Neural crest cell (in vitro differentiated cells): ENCODE measurements at regions not wholly inside any gene's neighbourhood (a gene's known extent, or its start where the extent isn't known, plus 50 kb on each side); places are given as distances from the start of the nearest gene placed in this dataset.

Experiments
- DNase-seq: peaks from one replicate; pipeline ENCODE4 v3.0.0; 2021; ENCODE audit warnings: low read depth, mixed read lengths, low spot score
- H3K27ac Mint-ChIP-seq: one replicate; pipeline ENCODE4 v1.8.0; 2021; ENCODE audit warnings: mild to moderate bottlenecking, mixed read lengths; ENCODE audit not compliant: unreplicated experiment
- H3K27me3 Mint-ChIP-seq: 2 replicates; pipeline ENCODE4 v1.8.0; 2021; ENCODE audit warnings: low read depth, mild to moderate bottlenecking, mixed read lengths
- H3K36me3 Mint-ChIP-seq: 2 replicates; pipeline ENCODE4 v1.8.0; 2021; ENCODE audit warnings: low read depth, mild to moderate bottlenecking, mixed read lengths
- H3K4me1 Mint-ChIP-seq: 2 replicates; pipeline ENCODE4 v1.8.0; 2021; ENCODE audit warnings: mixed read lengths
- H3K4me3 Mint-ChIP-seq: one replicate; pipeline ENCODE4 v1.8.0; 2021; ENCODE audit warnings: mild to moderate bottlenecking, mixed read lengths
- H3K9me3 Mint-ChIP-seq: 2 replicates; pipeline ENCODE4 v1.8.0; 2021; ENCODE audit warnings: mixed read lengths
- TF ChIP-seq, protein P1 (sequence below): fragments of 200-600 bp; sonication (generic); conservative IDR thresholded peaks from 2 replicates; pipeline ENCODE4 v1.5.0; 2021; ENCODE audit warnings: antibody characterized with exemption, mild to moderate bottlenecking

DNA sequence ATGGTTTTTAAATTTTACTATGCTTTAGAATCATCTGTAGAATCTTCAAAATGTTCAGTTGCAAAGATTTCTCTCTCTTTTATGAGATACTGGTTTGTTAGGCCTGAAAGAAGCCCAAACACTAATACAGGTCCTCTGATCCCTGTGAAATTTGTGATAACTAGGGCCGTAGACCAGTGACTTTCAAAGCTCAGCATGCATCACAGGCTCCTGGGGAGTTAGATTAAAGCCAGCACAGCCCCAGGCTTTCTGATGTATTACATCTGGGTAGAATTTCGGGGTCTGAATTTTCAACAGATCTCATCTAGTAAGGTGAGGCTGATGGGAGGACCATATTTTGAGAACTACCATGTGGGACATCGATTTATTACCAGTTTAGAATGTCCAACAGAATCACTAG, 194.1 kb upstream of the PTPRD start:
- Mint-ChIP-seq H3K4me3 (no peak overlapping the region), H3K27me3 (no peaks in the 10 kb centered on the region), H3K9me3 (peaks cover 2% of the 10 kb centered on the region), H3K4me1 (no peaks in the 10 kb centered on the region), H3K27ac (no peak overlapping the region), H3K36me3 (no peaks in the 10 kb centered on the region)
- no peak for DNase-seq
- TF ChIP-seq, protein P1, sequence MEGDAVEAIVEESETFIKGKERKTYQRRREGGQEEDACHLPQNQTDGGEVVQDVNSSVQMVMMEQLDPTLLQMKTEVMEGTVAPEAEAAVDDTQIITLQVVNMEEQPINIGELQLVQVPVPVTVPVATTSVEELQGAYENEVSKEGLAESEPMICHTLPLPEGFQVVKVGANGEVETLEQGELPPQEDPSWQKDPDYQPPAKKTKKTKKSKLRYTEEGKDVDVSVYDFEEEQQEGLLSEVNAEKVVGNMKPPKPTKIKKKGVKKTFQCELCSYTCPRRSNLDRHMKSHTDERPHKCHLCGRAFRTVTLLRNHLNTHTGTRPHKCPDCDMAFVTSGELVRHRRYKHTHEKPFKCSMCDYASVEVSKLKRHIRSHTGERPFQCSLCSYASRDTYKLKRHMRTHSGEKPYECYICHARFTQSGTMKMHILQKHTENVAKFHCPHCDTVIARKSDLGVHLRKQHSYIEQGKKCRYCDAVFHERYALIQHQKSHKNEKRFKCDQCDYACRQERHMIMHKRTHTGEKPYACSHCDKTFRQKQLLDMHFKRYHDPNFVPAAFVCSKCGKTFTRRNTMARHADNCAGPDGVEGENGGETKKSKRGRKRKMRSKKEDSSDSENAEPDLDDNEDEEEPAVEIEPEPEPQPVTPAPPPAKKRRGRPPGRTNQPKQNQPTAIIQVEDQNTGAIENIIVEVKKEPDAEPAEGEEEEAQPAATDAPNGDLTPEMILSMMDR: no peak

DNA sequence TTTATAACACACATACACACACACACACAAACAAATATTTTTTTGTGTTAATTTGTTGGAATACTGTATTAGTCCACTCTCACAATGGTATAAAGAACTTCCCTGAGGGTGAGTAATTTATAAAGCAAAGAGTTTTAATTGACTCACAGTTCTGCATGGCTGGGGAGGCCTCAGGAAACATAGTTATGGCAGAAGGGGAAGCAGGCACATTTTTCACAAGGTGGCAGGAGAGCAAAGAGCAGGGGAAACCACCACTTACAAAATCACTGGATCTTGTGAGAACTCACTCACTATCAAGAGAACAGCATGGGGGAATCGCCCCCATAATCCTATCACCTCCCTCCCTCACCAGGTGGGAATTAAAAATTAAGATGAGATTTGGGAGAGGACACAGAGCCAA, 205.4 kb upstream of the PTPRD start:
- Mint-ChIP-seq H3K4me3 (no peak overlapping the region), H3K4me1 (no peaks in the 10 kb centered on the region), H3K36me3 (no peaks in the 10 kb centered on the region), H3K27ac (no peak overlapping the region), H3K27me3 (no peaks in the 10 kb centered on the region), H3K9me3 (peaks cover 5% of the 10 kb centered on the region)
- DNase-seq: no peak
- TF ChIP-seq, protein P1: no peak

DNA sequence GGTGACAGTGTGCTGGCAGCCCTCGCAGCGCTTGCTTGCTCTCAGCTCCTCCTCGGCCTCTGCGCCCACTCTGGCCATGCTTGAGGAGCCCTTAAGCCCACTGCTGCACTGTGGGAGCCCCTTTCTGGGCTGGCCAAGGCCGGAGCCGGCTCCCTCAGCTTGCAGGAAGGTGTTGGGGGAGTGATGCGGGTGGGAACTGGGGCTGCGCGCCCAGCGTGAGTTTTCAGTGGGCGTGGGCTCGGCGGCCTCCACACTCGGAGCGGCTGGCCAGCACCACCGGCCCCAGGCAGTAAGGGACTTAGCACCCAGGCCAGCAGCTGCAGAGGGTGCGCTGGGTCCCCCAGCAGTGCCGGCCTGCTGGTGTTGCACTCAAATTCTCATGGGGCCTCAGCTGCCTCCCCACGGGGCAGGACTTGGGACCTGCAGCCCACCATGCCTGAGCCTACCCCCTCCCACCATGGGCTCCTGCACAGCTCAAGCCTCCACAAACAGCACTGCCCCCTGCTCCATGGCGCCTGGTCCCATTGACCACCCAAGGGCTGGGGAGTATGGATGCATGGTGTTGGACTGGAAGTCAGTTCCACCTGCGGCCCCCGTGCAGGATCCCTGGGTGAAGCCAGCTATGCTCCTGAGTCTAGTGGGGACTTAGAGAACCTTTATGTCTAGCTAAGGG, 223.1 kb upstream of the PTPRD start:
- Mint-ChIP-seq H3K9me3 (no peaks in the 10 kb centered on the region), H3K36me3 (no peaks in the 10 kb centered on the region), H3K4me3 (no peak overlapping the region), H3K27me3 (no peaks in the 10 kb centered on the region), H3K27ac (no peak overlapping the region), H3K4me1 (no peaks in the 10 kb centered on the region)
- no peak for DNase-seq
- TF ChIP-seq, protein P1: no peak

DNA sequence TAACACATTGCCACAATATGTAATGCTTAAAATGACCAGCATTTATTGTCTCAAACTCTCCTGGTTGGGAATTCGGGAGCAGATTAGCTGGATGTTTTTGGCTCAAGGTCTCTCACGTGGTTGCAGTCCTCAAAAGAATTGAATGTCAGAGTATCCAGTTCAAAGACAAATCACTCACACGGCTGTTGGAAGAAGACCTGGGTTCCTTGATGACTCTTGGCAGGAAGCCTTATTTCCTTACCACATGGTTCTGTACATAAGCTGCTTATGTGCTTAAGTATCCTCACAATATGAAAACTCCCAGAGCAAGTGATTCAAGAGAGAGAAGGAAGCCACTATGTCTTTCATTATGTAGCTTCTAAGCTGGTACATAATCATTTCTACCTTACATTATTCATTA, 230.3 kb upstream of the PTPRD start:
- Mint-ChIP-seq H3K4me1 (no peaks in the 10 kb centered on the region), H3K27ac (no peak overlapping the region), H3K27me3 (no peaks in the 10 kb centered on the region), H3K36me3 (no peaks in the 10 kb centered on the region), H3K4me3 (no peak overlapping the region), H3K9me3 (peaks cover 2% of the 10 kb centered on the region)
- TF ChIP-seq, protein P1: no peak
- no peak for DNase-seq

DNA sequence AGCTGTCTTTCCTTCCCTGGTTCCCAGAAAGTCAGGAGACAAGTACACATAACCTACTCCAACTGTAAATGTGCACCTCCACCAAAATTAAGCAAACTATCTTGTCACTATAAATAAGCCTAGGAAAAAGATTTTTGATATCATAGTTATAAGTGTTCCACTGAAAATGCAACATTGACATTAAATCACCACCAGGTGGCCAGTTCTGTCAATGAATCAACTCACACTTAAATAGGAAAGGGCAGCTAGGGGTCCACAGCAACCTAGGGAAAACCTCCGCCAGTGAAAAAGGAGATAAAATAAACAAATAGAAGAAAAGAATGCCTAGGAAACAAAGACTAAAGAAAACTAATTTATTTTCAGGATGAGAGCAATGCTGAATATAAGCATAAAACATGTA, 243.0 kb upstream of the PTPRD start:
- DNase-seq: no peak
- TF ChIP-seq, protein P1: peak; percentile 73
- no peaks in the 10 kb centered on the region for H3K27me3 Mint-ChIP-seq
- H3K27ac Mint-ChIP-seq: no peak overlapping the region
- no peaks in the 10 kb centered on the region for H3K36me3 Mint-ChIP-seq
- H3K4me1 Mint-ChIP-seq: no peaks in the 10 kb centered on the region
- peaks cover 5% of the 10 kb centered on the region for H3K9me3 Mint-ChIP-seq
- no peak overlapping the region for H3K4me3 Mint-ChIP-seq

DNA sequence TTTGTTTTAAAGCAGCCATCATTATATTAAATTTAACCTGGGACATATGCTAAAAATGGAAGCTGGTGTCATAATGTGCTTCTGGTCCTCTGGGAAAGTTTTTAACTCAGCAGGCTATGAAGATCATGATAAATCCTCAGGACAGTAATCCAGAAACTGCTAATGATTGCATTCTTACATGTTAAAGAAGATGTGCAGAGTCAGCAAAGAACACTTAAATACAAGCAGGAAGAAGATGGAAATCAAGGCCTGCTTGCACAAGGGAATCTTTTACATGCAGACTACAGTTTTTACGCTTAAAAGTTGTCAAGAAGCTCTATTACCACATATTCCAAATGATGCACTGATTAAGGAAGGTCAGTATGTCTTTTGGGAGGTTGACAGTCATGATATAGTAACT, 246.0 kb upstream of the PTPRD start:
- Mint-ChIP-seq H3K4me3 (no peak overlapping the region), H3K4me1 (no peaks in the 10 kb centered on the region)
- no peak for DNase-seq

More for the DNA sequence above, 246.0 kb upstream of the PTPRD start:
- H3K27me3 Mint-ChIP-seq: no peaks in the 10 kb centered on the region
- TF ChIP-seq, protein P1: no peak
- H3K9me3 Mint-ChIP-seq: peaks cover 5% of the 10 kb centered on the region
- H3K27ac Mint-ChIP-seq: no peak overlapping the region
- H3K36me3 Mint-ChIP-seq: no peaks in the 10 kb centered on the region
